Islet precursor cell (in vitro differentiated cells): ENCODE measurements at regions not wholly inside any gene's neighbourhood (a gene's known extent, or its start where the extent isn't known, plus 50 kb on each side); places are given as distances from the start of the nearest gene placed in this dataset.

ENCODE experiments used
- DNase-seq: peaks from one replicate; pipeline ENCODE4 v3.0.0-alpha.2; 2018

DNA sequence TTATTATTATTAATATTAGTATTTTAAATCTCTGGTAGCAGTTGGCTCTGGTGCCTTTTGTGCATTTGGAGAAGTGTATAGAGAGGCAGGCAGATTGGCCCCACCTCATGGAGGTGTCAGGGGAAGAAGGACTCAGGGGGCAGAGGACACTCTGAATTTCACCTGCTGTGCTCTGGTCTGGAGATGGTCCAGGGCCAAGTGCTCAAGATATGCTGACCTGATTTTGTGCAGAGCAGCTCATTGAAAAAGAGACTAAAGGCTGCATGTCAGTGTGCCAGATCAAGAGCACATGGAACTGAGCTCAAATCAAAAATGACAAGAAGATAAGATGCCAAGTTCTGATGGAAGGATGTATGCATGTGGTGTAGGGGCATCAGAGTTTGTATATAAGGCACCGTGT, 323.6 kb upstream of the TNP1 start:
- DNase-seq, result no peak

DNA sequence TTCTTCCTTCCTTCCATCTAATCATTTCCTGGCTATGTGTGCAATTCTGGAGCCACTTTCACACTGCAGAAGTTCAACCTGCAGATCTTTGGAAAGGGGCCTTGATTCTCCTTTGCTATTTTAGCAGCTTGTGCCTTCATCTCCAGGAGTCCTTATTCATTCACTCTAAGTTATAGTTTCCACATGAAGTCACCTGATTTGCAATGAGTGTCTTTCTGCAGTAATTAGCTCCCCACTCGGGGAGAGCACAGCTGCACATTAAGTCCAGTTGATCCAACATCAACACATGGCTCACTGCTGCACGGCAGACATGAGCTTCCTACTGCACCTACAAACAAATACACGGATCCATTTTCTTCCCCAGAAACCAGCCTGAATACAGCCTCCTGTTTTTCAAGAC, 323.1 kb upstream of the TNP1 start:
- no peak for DNase-seq

DNA sequence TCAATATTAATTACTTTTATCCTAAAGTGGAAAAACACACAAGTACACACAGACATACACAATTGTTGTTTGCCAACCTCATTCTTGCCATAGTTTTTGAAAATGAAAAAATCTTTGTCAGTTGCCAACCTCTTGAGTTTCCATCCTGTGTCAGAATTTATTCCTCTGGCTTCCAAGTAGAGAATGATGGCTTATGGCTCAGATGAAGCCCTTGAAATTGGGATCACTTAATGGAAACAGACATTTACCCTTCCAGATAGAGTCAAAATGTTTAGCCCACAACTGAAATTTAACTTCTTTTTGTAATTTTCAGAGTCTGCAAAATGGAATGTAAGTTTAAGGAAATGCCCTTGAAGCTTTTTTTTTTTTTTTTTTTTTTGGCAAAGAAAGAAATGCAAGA, 321.6 kb upstream of the TNP1 start:
- no peak for DNase-seq

DNA sequence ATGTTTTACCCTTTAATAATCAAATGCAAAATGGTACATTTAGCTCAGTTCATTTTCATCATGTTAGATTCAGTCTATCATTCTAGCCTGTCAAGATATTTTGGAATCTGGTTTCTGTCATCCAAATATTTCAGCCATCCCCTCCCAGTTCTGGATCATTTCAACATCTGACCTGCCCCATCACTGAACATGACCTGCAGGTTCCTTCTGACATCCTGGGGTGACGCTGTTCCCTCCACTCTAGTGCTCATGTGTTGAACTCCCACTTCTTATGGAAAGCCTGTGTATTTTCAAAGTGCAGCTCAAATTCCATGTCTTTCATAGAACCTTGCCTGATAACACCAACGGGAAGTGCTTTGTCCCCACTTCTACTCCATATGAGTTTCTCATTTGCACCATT, 320.0 kb upstream of the TNP1 start:
- no peak for DNase-seq

DNA sequence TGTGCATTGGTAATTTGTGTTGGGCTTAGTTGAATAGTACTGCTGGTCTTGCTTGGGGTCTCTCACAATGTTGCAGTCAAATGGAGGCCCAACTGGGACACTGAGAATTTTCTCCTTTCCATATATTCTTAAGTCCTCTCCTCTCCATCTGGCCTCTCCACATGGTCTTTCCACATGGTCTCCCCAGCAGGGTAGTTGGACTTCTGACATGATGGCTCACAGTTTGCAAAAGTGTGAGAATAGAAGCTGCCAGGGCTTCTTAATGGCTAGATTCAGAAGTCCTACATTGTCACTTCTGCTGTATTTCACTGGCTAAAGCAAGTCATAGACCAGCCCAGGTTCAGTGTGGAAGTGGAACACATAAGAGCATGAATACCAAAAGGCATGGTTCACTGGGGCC, 318.5 kb upstream of the TNP1 start:
- no peak for DNase-seq

DNA sequence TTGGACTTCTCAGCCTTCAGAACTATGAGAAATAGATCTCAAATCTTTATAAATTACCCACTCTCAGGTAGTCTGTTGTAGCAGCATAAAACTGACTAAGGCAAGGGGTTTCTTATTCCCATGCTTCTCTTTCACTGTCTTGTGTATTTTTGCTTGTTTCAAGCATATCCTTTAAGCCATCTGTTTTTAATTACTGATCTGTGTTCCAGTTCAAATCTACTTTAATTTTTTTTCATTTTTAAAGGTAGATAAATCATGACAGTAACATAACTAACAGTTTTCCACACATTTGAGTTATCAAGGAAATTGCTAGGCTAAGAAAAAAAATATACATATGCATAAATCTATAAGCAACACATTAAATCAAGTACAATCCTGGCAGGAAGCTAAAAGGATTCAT, 317.9 kb upstream of the TNP1 start:
- DNase-seq, result no peak

DNA sequence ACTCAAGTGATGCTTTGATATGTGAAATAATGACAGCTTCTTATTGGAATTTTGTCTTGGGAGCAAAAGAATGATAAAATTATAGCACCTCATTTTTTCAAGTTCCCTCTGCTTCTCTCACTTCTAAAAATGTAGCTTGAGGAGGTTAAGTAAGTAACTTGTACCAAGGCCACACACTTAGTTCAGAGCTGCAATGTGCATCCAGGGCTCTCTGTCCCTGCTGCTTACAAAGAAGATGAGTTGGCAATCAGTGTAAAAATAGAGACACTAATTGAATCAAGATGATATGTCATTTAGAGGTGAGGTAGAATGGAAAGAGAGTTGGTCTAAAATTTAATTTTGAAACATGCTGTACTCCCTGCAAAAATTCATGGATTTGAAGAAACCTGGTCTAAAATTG, 312.0 kb upstream of the TNP1 start:
- DNase-seq, result no peak

DNA sequence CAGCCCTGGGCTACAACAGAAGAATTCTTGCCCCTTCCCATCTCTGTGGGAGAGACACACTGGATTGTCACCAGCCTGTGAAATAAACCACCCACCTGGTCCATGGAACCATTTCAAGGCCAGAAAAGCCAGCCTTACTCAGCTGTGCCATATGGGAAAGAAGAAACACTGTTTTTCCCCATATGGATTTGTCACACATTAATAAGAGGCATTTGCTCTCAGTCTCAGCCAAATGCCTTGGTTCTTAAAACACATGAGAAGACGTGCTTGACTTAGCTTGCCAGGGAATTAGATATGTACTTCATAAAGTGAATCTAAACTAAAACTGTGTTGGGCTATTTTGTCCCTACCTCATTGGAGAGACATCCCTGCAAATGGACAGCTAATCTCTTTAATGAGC, 308.6 kb upstream of the TNP1 start:
- no peak for DNase-seq

DNA sequence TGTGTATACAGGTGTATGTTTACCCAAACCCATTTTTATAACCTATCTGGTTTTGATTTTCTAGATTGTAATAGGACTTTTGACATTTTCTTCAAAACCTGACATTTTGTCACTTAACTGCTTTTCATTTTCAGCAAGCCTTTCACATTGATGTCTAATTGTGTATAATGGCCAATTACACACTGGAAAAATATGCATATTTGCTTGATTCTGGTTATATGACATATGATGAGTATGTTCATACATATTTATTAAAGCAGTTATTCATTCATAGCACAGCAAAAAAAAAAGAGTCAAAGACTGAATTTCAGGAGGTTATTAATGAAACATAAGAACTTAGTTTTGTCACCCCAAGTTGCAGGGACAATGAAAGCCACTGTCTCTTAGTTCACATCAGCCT, 307.7 kb upstream of the TNP1 start:
- no peak for DNase-seq

DNA sequence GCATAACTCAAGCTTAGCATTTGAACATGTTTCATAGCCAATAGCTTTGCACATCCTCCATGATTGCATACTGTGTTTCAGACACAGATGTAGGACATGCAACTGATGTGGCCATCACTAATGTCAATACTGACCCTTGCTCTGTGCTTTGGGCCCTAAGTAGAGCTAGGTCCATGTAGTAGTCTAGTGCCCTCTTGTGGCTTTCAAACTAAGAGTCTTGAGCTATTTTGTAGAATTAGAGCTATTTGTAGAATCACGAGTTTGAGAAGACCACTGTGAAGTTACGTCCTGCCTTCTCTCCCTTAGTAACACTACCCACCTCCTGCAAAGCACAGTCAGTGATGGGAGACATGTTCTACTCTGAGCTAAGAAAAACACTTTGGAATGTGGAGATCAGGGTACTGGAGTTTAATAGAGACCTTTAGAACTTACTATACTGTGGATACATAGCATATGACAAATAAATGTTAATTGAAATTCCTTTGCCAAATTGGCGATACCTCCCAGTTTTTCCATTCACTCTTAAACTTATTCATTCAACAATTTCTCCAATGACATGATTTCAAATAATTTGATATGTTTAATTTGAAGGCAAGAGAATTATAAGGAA, 306.5 kb upstream of the TNP1 start:
- no peak for DNase-seq

DNA sequence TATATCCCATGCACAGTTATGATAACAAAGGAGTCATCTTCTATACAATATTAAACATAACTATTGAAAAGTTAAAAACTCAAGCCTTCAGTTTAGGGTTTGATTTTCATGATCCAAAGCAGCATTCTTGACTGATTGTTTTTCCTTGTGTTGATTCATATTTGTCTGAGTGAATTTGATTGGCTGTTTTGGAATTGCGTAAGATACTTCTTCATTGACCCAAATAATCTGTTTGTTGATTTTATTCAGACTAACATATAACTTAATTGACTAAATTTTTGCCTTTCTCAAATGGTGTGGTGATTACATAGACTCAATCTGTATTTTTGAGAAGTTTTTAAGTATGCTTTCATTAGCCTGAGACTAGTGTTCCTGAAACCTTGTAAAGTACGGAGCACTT, 305.7 kb upstream of the TNP1 start:
- no peak for DNase-seq

DNA sequence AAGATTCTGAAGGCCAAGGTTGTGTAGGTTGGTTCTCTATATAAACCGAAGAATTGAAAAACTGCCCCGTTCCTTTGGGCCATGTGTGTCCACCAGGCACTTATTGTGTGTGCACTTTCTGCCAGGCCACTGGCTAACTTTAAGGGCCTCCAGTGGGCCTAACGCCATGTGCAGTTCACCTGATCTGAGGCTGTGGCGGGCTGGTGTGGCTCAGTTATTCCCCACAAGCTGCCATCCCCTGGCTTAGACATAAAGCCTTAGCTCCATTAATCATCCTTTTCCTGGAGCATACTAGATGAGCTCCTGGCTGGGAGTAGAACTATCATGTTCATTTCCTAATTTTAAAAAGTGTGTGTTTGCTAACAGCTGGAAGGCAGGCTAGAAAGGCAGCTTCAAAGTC, 304.1 kb upstream of the TNP1 start:
- DNase-seq, result no peak

DNA sequence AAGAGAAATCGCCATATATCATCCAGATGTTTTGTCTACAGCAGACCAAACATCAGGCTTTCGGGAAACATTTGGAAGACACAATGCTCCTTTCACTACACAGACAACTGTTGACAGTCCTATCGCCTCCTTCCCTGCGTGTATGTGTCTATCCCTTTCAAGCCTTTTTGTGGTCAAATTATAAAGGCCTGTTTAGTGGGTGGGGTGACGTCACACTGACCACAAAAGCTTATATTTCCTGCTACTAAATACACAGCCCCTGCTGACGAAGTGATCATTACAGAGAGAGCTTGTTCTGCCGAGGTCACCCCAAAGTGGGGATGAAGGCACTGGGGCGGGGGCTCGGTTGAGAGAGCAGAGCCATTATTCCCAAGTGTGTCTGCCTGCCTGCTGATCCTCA, 302.7 kb upstream of the TNP1 start:
- peak; percentile 97 for DNase-seq

DNA sequence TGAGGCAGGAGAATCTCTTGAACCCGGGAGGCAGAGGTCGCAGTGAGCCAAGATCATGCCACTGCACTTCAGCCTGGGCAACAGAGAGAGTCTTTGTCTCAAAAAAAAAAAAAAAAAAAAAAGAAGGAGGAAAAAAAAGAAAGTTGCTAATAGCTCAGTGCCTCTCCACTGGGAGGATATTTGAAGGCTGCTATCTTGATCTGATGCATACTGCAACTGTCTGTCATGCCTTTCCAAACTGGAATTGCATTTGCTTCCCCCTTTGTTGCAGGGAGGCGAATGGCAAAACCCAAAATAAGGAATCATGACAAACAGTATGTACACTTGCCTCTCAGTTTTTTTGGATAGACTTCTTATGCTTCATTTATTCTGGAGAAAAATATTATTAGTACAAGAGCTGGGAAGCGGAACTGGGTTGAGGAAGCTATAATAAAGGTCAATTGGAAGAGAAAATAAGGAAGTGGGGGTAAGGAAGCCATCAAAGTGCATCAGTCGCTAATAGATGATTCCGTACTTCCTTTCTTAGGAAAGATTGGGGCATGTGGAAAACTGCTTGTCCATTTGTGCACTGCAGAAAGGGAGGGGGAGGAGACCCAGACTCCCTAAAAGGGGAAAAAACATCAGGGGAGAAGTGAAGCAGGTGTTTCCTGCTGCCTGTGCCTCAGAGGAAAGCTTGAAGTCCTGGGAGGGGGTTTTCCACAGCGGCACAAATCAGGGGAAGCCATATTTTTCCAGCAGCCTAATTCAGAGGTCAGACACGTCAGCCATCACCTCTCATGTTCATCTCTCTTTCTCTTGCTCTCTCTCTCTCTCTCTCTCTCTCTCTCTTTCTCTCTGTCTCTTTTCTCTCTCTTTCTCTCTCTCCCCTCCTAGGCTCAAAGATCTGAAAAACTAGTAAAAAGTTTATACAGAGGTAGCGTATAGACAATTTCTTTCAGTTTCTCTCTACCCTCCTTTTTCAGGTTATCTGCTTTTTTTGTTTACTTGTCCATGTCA, 301.4 kb upstream of the TNP1 start:
- DNase-seq, result peak; percentile 62

DNA sequence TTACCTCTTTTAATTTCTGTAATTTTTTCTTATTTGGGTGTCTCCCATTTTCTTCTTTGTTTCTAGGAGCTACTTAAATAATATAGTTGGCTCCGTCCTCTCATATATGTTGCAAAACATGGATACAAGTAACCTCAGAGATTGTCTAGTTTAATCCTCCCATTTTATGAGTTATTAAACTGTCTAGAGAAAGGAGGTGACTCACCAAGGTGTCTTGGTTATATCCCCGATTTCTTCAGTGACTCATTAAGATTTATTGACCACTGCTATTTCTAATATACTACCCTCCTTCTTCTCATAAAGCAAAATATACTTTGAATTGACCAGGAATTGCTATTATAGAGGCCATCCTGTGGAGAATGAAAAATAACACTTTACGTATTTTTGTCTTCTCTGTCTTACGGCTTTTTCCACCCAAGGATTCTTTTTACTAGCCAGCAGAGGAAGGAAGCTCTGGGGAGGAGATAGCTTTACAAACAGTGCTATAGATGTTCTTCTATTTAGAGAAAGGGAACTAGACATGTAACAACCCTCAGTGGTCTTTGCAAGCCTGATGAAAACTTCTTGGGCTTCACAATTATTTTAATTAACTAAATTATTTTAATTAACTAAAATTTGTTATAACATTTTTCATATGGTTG, 300.4 kb upstream of the TNP1 start:
- DNase-seq, result no peak

DNA sequence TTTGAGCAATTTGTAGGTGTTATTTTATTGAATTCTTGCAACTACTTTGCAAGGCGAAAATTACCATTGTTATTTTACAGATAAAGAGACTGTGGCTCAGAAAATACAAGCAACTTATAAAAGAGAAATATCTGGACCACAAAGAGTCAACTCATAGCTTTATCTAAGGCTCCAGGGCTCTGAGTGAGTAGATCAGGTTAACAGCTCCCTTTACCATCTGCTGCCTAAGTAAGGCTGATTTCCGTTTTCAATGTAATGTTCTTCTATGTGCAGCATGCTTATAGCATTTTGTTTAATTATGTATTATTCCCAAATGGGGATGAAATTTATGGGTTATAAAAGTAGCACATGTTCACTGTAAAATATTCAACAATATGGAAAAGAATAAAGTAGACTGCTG, 299.1 kb upstream of the TNP1 start:
- no peak for DNase-seq

DNA sequence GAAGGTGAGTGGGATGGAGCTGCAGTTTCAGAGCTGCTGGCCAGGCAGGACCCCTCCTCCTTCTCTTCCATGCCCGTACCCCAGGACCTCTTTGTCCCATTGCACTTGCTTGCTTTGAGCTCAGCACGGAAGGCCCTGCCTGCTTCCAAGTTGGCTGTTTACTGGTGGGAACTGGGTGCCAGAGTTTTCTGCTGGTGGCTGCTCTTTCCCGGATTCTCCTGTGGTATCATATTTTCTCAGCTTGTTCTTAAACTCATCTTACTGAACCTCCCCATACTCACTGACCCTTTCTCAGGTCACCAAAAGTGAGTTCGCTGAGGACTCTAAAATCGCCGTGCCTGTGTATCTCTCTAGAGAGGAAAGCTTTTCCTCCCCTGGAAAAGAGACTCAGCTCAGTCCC, 297.7 kb upstream of the TNP1 start:
- DNase-seq, result no peak

DNA sequence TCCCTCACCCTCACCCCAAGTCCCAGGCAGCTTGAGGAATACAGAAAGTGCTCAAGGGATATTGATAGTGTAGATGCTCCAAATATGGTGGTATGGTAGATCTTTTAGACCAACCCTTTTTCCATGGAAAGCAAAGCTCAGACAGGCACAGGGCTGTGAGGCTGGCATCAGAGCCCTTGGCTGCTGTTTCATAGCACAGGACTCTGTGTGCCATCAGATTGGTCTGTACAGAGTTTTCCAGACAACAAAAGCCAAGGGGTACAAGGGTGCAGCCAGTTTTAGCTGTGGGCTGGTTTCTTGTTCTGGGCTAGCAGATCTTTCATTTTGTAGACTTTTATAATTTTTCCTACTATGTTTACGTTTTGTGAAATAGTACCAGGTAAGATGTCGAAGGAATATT, 296.9 kb upstream of the TNP1 start:
- DNase-seq, result no peak

DNA sequence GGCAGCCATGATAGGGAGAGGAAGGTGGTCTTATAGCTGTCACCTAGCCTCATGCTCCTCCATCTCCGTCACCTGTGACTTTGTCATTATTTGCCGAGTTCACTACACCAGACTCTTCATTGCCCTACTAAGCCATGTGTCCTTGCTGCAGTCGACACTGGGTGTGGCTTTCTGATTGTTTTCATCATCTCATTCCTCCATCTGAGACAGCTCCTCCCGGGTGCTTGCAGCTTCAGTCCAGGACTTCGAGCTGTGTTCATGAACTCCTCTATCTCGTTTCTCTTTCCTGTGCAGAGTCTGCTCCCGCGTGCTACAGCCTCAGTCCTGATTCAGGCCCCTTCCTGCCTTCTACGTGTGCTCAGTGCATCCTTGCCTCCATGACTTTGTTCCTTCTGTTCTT, 295.1 kb upstream of the TNP1 start:
- DNase-seq, result no peak

DNA sequence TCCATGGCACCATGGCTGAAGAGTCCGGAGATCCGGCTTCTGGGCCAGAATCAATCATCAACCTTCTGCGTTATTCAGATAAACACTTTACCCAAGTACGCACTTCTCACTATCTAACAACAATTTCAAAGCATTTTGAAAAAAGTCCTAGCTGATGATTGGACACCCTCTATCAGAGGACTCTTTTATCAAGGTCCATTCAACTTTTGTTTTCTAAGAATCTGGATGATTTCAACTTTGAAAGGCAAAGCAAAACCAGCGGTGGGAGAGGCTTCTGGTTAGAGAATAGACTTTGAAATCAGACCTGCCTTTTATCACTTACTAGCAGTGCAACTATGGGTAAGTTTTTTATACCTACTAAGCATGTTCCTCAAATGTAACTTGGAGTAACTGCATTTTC, 293.6 kb upstream of the TNP1 start:
- no peak for DNase-seq

DNA sequence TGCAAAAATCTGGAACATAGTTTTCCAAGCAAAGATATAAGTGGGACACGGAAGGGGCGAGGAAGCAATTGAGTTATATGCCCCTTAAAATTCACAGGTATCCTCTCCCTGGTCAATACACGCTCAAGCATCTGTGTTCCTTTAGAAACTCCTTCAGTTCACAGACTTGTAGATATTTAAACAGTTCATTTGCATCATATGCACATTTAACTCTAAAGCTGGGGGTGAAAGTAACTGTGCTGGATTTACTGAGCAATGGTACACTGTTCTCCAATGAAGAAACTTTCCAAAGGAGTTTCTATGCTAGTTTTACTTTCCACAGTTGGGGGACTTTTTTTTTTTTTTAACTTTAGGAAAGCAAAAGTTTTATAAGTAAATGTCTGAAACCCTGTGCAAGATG, 293.0 kb upstream of the TNP1 start:
- no peak for DNase-seq

DNA sequence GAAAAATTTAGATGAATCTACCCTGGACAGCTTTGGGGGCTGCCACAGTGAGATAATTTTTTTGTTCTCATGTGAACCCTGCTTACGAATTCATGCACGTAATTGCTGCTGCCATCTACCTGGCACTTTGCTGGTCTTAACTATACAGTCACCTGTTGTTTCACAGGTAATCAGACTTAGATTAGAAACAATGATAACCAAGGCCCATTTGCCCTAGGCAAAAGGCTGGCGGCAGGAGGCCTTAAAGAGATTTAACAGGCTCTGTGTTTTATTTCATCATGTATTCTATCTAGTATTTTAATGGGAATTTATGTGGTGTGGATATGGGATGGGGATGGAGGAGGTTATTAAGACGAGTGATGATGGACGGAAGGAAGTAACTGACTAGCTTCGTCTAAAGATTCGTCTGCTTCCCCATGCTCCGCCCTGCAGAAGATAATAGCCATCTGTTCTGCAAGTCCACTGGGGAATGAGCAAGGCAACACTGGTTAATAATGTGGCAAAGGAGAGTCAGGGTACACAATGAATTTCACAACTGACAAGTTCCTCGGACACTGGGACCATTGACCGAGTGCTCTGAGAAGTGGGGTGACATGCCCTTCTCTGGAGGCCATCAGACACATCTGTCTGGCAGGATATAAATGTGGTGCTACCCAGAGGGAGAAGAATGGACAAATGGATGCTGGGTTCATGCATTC, 291.8 kb upstream of the TNP1 start:
- DNase-seq, result peak; percentile 58

DNA sequence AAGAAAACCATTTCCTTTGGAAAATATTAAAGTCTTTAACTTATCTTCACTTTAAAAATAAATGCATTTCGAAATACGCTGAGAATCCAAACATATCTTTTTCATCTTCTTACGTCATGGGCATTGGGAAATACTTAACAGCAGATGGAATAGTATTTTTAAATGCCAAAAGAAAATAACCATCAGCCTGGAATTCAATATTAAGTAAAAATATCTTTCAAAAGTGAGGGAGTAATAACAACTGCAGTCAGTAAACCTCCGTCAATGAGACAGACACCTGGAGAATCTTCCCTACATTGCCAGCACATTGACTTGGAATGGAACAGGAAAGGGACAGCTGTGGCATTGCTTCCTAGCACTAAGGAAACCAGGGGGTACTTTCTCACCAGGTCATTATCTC, 290.4 kb upstream of the TNP1 start:
- DNase-seq, result no peak
